Endothelial cell of umbilical vein (primary cell): ENCODE measurements at regions not wholly inside any gene's neighbourhood (a gene's known extent, or its start where the extent isn't known, plus 50 kb on each side); places are given as distances from the start of the nearest gene placed in this dataset.

Experiments
- CTCF ChIP-seq, 2 donors: IDR thresholded peaks; 1 replicate in 1 of 2; 2 replicates in 1 of 2; pipeline ENCODE4 v1.5.1; 2011; ENCODE audit warnings: low read length in 2 of 2, mild to moderate bottlenecking in 2 of 2, moderate library complexity in 2 of 2, control low read depth in 1 of 2, inconsistent platforms in 1 of 2, low read depth in 1 of 2; ENCODE audit not compliant: insufficient read depth in 1 of 2; ENCODE audit errors: extremely low read depth in 1 of 2
- EZH2 ChIP-seq: IDR thresholded peaks from 2 replicates; pipeline ENCODE4 v1.6.1; 2012; ENCODE audit warnings: borderline replicate concordance, low read depth, mild to moderate bottlenecking, moderate library complexity, low read length, inconsistent platforms; ENCODE audit not compliant: severe bottlenecking
- JUN ChIP-seq: IDR thresholded peaks from 2 replicates; pipeline ENCODE4 v1.6.1; 2011; ENCODE audit warnings: borderline replicate concordance, low read depth; ENCODE audit not compliant: insufficient read length, insufficient read depth
- MAX ChIP-seq: IDR thresholded peaks from 2 replicates; pipeline ENCODE4 v1.6.1; 2011; ENCODE audit not compliant: insufficient read depth, insufficient read length
- MYC ChIP-seq: IDR thresholded peaks from one replicate; pipeline ENCODE4 v1.6.1; 2011; ENCODE audit warnings: mild to moderate bottlenecking, low read depth, low read length
- POLR2A ChIP-seq: IDR thresholded peaks from 2 replicates; pipeline ENCODE4 v1.6.1; 2012; ENCODE audit warnings: low read depth, mild to moderate bottlenecking, control low read depth, low read length
- POLR2AphosphoS5 ChIP-seq: IDR thresholded peaks from 2 replicates; pipeline ENCODE4 v1.6.1; 2012; ENCODE audit warnings: low read depth, mild to moderate bottlenecking, control low read depth, low read length, moderate library complexity; ENCODE audit not compliant: insufficient read depth

GRCh38 chr2:35246702-35247101 is 1108.9 kb upstream of the CRIM1 start:
- TF ChIP-seq CTCF (IDR thresholded peaks at IDR 0.05; ENCODE audit: extremely low read depth in 1 of 2, insufficient read depth in 1 of 2, low read depth in 1 of 2, low read length in 2 of 2) (no peak), MAX (no peak), POLR2AphosphoS5 (no peak), POLR2A (no peak), EZH2 (no peak), JUN (no peak), MYC (no peak)
